H1 (cell line): ENCODE measurements at regions not wholly inside any gene's neighbourhood (a gene's known extent, or its start where the extent isn't known, plus 50 kb on each side); places are given as distances from the start of the nearest gene placed in this dataset.

Source experiments
- EP300 ChIP-seq, 2 experiments: IDR thresholded peaks; 1 replicate in 1 of 2; 2 replicates in 1 of 2; pipeline ENCODE4 v1.6.1; 2011 to 2012; ENCODE audit warnings: low read depth in 2 of 2, low read length in 2 of 2, mild to moderate bottlenecking in 2 of 2, borderline replicate concordance in 1 of 2, inconsistent platforms in 1 of 2, moderate library complexity in 1 of 2
- JUN ChIP-seq: IDR thresholded peaks from 2 replicates; pipeline ENCODE4 v1.6.1; 2011; ENCODE audit warnings: low read depth, mild to moderate bottlenecking, improper control_type of control experiment, low read length
- POLR2A ChIP-seq, 2 experiments: IDR thresholded peaks; 1 replicate in 1 of 2; 2 replicates in 1 of 2; pipeline ENCODE4 v1.6.1; 2011; ENCODE audit warnings: low read depth in 2 of 2, low read length in 2 of 2, mild to moderate bottlenecking in 2 of 2; ENCODE audit errors: control extremely low read depth in 1 of 2
- POLR2AphosphoS5 ChIP-seq: IDR thresholded peaks from 2 replicates; pipeline ENCODE4 v1.6.1; 2011; ENCODE audit warnings: low read depth, low read length
- RBBP5 ChIP-seq: IDR thresholded peaks from 2 replicates; pipeline ENCODE4 v1.7.1; 2012; ENCODE audit warnings: low read depth, mild to moderate bottlenecking, inconsistent platforms, low read length, moderate library complexity, borderline replicate concordance
- ZNF274 ChIP-seq: IDR thresholded peaks from 2 replicates; pipeline ENCODE4 v1.7.0; 2012; ENCODE audit warnings: low read length, borderline replicate concordance; ENCODE audit errors: extremely low read depth
- TF ChIP-seq, protein P1 (sequence below), 3 experiments: IDR thresholded peaks; 1 replicate in 2 of 3; 2 replicates in 1 of 3; pipeline versions ENCODE4 v1.5.1 to v1.6.1; 2011; ENCODE audit warnings: low read length in 3 of 3, mild to moderate bottlenecking in 3 of 3, inconsistent platforms in 2 of 3, low read depth in 1 of 3, moderate library complexity in 1 of 3; ENCODE audit not compliant: insufficient read depth in 1 of 3; ENCODE audit errors: control extremely low read depth in 1 of 3
- TF ChIP-seq, protein P2 (sequence below): IDR thresholded peaks from 2 replicates; pipeline ENCODE4 v1.6.1; 2011; ENCODE audit warnings: low read length, improper control_type of control experiment
- TF ChIP-seq, protein P3 (sequence below): IDR thresholded peaks from 2 replicates; pipeline ENCODE4 v1.6.1; 2012; ENCODE audit warnings: inconsistent platforms

DNA sequence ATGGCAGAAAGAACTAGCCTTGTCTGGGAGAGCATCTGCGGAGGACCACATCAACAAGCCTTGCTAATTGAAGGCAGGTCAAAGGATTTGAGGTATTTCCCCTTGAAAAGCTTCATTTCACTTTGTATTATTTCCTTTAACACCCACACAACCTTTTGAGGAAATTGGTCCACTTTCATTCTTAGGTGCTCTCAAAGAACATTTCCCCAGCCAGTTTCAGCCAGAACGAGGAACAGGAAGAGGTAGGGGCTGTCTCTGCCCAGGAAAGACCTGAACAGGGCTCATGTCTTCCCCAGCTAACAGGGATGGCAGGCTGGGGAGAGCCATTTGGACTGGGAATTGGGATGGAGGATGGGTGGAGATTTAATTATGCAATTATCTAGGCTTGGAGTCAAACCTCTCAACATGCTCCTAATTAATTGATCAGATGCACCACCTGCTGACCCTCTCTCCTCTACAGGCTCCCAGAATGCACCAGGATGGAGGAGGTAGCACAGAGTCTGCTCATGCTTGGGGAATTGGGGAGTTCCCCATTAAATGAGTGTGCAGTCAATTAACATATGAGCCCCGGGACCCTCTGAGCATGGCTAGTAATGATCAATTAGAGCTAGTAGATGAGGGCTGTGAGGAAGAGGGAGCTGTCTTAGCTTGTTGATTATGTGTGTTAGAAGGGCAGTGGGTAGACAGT is 84.6 kb downstream of the GP2 start:
- TF ChIP-seq, protein P1, sequence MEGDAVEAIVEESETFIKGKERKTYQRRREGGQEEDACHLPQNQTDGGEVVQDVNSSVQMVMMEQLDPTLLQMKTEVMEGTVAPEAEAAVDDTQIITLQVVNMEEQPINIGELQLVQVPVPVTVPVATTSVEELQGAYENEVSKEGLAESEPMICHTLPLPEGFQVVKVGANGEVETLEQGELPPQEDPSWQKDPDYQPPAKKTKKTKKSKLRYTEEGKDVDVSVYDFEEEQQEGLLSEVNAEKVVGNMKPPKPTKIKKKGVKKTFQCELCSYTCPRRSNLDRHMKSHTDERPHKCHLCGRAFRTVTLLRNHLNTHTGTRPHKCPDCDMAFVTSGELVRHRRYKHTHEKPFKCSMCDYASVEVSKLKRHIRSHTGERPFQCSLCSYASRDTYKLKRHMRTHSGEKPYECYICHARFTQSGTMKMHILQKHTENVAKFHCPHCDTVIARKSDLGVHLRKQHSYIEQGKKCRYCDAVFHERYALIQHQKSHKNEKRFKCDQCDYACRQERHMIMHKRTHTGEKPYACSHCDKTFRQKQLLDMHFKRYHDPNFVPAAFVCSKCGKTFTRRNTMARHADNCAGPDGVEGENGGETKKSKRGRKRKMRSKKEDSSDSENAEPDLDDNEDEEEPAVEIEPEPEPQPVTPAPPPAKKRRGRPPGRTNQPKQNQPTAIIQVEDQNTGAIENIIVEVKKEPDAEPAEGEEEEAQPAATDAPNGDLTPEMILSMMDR (IDR thresholded peaks at IDR 0.05; ENCODE audit: control extremely low read depth in 1 of 3, insufficient read depth in 1 of 3, low read depth in 1 of 3, low read length in 3 of 3), result no peak
- TF ChIP-seq ZNF274, result no peak
- no peak for TF ChIP-seq RBBP5
- TF ChIP-seq POLR2A (IDR thresholded peaks at IDR 0.05; ENCODE audit: control extremely low read depth in 1 of 2, low read depth in 2 of 2, low read length in 2 of 2), result no peak
- no peak for TF ChIP-seq JUN
- TF ChIP-seq, protein P2, sequence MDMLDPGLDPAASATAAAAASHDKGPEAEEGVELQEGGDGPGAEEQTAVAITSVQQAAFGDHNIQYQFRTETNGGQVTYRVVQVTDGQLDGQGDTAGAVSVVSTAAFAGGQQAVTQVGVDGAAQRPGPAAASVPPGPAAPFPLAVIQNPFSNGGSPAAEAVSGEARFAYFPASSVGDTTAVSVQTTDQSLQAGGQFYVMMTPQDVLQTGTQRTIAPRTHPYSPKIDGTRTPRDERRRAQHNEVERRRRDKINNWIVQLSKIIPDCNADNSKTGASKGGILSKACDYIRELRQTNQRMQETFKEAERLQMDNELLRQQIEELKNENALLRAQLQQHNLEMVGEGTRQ, result no peak
- TF ChIP-seq POLR2AphosphoS5, result no peak
- no peak for TF ChIP-seq EP300 (IDR thresholded peaks at IDR 0.05; ENCODE audit: borderline replicate concordance in 1 of 2, low read depth in 2 of 2, low read length in 2 of 2)
- TF ChIP-seq, protein P3, sequence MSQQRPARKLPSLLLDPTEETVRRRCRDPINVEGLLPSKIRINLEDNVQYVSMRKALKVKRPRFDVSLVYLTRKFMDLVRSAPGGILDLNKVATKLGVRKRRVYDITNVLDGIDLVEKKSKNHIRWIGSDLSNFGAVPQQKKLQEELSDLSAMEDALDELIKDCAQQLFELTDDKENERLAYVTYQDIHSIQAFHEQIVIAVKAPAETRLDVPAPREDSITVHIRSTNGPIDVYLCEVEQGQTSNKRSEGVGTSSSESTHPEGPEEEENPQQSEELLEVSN, result no peak
